IMR-90 (cell line): ENCODE measurements at regions not wholly inside any gene's neighbourhood (a gene's known extent, or its start where the extent isn't known, plus 50 kb on each side); places are given as distances from the start of the nearest gene placed in this dataset.

Experiments used
- ATAC-seq: fragments of 200-7000 bp; cut with Tn5 transposase; 2 replicates; pipeline ENCODE4 v1.9.1; 2020; ENCODE audit warnings: low read depth, mild to moderate bottlenecking, moderate library complexity
- BruUV-seq: library from RNA; stranded (reverse); fragments of 400-500 nt; replicated peaks from 2 replicates; lab custom pipeline; 2021; lab: Mats Ljungman, UMichigan
- CTCF ChIA-PET: fragments of 300-600 bp; formaldehyde crosslinking; extraction: SDS; loops from one replicate; lab custom pipeline; 2021; ENCODE audit warnings: antibody characterized with exemption; lab: Yijun Ruan, JAX
- POLR2A ChIA-PET: fragments of 300-600 bp; sonication (Branson Sonifier 250); formaldehyde crosslinking; loops from one replicate; lab custom pipeline; 2022; ENCODE audit warnings: antibody characterized with exemption; ENCODE audit not compliant: unreplicated experiment; lab: Charles Lee
- DNase-seq: peaks from one replicate; pipeline ENCODE4 v3.0.0; 2013
- H2AFZ ChIP-seq: replicated peaks from 2 replicates; pipeline ENCODE3; 2013; ENCODE audit warnings: low read length, mild to moderate bottlenecking; ENCODE audit not compliant: poor library complexity
- H2AK5ac ChIP-seq: 2 replicates; pipeline ENCODE4 v1.6.1; 2013; ENCODE audit warnings: low read depth, low read length, inconsistent platforms
- H2AK9ac ChIP-seq: replicated peaks from 2 replicates; pipeline ENCODE3; 2013; ENCODE audit warnings: mild to moderate bottlenecking, low read depth, low read length, moderate library complexity; ENCODE audit not compliant: poor library complexity
- H2BK120ac ChIP-seq: 2 replicates; pipeline ENCODE4 v1.6.1; 2013; ENCODE audit warnings: low read depth, low read length, inconsistent platforms
- H2BK15ac ChIP-seq: 3 replicates; pipeline ENCODE4 v1.6.1; 2013; ENCODE audit warnings: low read depth, low read length, inconsistent platforms
- H2BK20ac ChIP-seq: 2 replicates; pipeline ENCODE4 v1.6.1; 2013; ENCODE audit warnings: low read depth, mild to moderate bottlenecking, inconsistent platforms, low read length, moderate library complexity
- H2BK5ac ChIP-seq: 2 replicates; pipeline ENCODE4 v1.6.1; 2013; ENCODE audit warnings: mild to moderate bottlenecking, low read depth, low read length, inconsistent platforms; ENCODE audit not compliant: poor library complexity, severe bottlenecking
- H3K14ac ChIP-seq: replicated peaks from 2 replicates; pipeline ENCODE4 v1.6.1; 2013; ENCODE audit warnings: low read depth, low read length, inconsistent platforms
- H3K18ac ChIP-seq: 2 replicates; pipeline ENCODE4 v1.6.1; 2013; ENCODE audit warnings: low read depth, low read length, control low read depth
- H3K23ac ChIP-seq: 2 replicates; pipeline ENCODE4 v1.6.1; 2013; ENCODE audit warnings: low read depth, low read length, inconsistent platforms
- H3K27ac ChIP-seq: 2 replicates; pipeline ENCODE4 v1.5.1; 2013; ENCODE audit warnings: mild to moderate bottlenecking, control low read depth, low read length; ENCODE audit not compliant: insufficient read depth
- H3K27me3 ChIP-seq: 2 replicates; pipeline ENCODE4 v1.6.1; 2013; ENCODE audit warnings: low read length; ENCODE audit not compliant: control insufficient read depth, insufficient read depth
- H3K36me3 ChIP-seq: 2 replicates; pipeline ENCODE4 v1.6.1; 2013; ENCODE audit warnings: low read length, mixed read lengths; ENCODE audit not compliant: control insufficient read depth, insufficient read depth
- H3K4ac ChIP-seq: 2 replicates; pipeline ENCODE4 v1.6.1; 2013; ENCODE audit warnings: low read depth, low read length, inconsistent platforms
- H3K4me1 ChIP-seq: 2 replicates; pipeline ENCODE4 v1.6.1; 2013; ENCODE audit warnings: low read length, mixed read lengths; ENCODE audit not compliant: control insufficient read depth, insufficient read depth
- H3K4me2 ChIP-seq: 2 replicates; pipeline ENCODE4 v1.6.1; 2013; ENCODE audit warnings: low read depth, mild to moderate bottlenecking, control low read depth, low read length, moderate library complexity
- H3K4me3 ChIP-seq: 2 replicates; pipeline ENCODE4 v1.5.1; 2013; ENCODE audit warnings: low read depth, mild to moderate bottlenecking, control low read depth, low read length, moderate library complexity; ENCODE audit not compliant: insufficient read depth
- H3K56ac ChIP-seq: 2 replicates; pipeline ENCODE4 v1.6.1; 2013; ENCODE audit warnings: low read length, inconsistent platforms; ENCODE audit not compliant: insufficient read depth; ENCODE audit errors: extremely low read depth
- H3K79me1 ChIP-seq, 2 experiments: 2 replicates each; pipeline ENCODE4 v1.6.1; 2013; ENCODE audit warnings: low read length in 2 of 2, inconsistent platforms in 1 of 2, low read depth in 1 of 2
- H3K9ac ChIP-seq: 2 replicates; pipeline ENCODE4 v1.6.1; 2013; ENCODE audit warnings: low read depth, low read length, control low read depth
- H3K9me1 ChIP-seq: 2 replicates; pipeline ENCODE4 v1.6.1; 2013; ENCODE audit warnings: low read length, inconsistent platforms; ENCODE audit not compliant: insufficient read depth
- H3K9me3 ChIP-seq: 2 replicates; pipeline ENCODE4 v1.6.1; 2013; ENCODE audit warnings: low read length; ENCODE audit not compliant: control insufficient read depth, insufficient read depth
- H4K20me1 ChIP-seq: 2 replicates; pipeline ENCODE4 v1.6.1; 2013; ENCODE audit warnings: low read length, inconsistent platforms; ENCODE audit not compliant: insufficient read depth
- H4K5ac ChIP-seq: 2 replicates; pipeline ENCODE4 v1.6.1; 2013; ENCODE audit warnings: mild to moderate bottlenecking, low read depth, low read length, control low read depth
- H4K8ac ChIP-seq, 2 experiments: 2 replicates each; pipeline ENCODE4 v1.6.1; 2013; ENCODE audit warnings: low read depth in 2 of 2, low read length in 2 of 2, control low read depth in 1 of 2, inconsistent platforms in 1 of 2
- H4K91ac ChIP-seq: 2 replicates; pipeline ENCODE4 v1.6.1; 2013; ENCODE audit warnings: low read depth, low read length, inconsistent platforms; ENCODE audit not compliant: insufficient read depth
- MAZ ChIP-seq: IDR thresholded peaks from 2 replicates; pipeline ENCODE4 v1.6.1; 2012; ENCODE audit warnings: low read depth, mild to moderate bottlenecking, low read length, improper control_type of control experiment, moderate library complexity, borderline replicate concordance
- WGBS, 2 experiments: methylation state at CpG; one replicate each; pipeline versions ENCODE4 v1.1.5 to v1.1.7; 2013; ENCODE audit warnings: missing lambda C conversion rate in 2 of 2; ENCODE audit not compliant: insufficient read length in 1 of 2; ENCODE audit errors: extremely low coverage in 2 of 2; 5-methylcytosine and 5-hydroxymethylcytosine counted together
- dilution Hi-C: fragments of 300-500 bp; cut with HindIII; formaldehyde crosslinking; loops from one replicate; pipeline ENCODE4 v1.14.3; 2018; ENCODE audit warnings: low sequenced_read_pairs; ENCODE audit not compliant: unreplicated experiment
- in situ Hi-C: fragments of 300-500 bp; cut with MboI; formaldehyde crosslinking; loops from 3 replicates; pipeline ENCODE4 v1.14.3; 2019; ENCODE audit warnings: low sequenced_read_pairs, inconsistent platforms, mixed read lengths
- intact Hi-C: fragments of 100-400 bp; cut with micrococcal nuclease; formaldehyde crosslinking; loops from 2 replicates; pipeline ENCODE4 v1.10.0; 2022

DNA sequence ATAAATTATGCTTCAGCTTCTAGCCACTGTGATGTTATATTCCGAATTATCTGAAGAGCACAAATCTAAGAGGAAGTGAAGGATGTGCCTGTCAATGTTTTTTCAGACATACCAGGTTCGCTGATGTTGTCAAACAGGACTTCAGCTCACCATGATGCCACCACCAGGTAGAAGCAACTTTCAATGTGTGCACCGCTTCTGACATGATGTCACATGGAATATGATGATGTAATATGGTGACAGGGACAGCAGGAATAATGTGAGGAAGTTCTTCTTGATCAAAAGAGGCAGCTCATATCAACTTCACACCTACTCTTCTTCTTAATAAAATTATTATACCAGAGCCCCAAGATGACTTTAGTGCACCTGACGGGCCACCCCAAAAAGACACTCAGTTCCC is 893.2 kb downstream of the BCL11A start:
- Histone ChIP-seq H3K27ac (no peak overlapping the region), H3K14ac (no peak overlapping the region), H2AK5ac (no peak overlapping the region), H2AK9ac (no peak overlapping the region), H2BK20ac (no peak overlapping the region), H3K18ac (no peak overlapping the region), H4K20me1 (no peaks in the 10 kb centered on the region), H3K9ac (no peak overlapping the region), H3K4ac (no peak overlapping the region), H3K4me2 (no peak overlapping the region), H4K8ac (no peak overlapping the region), H3K4me3 (no peak overlapping the region), H3K27me3 (no peaks in the 10 kb centered on the region), H3K79me1 (no peaks in the 10 kb centered on the region), H3K9me1 (no peaks in the 10 kb centered on the region), H4K5ac (no peak overlapping the region), H3K23ac (no peak overlapping the region), H2AFZ (no peak overlapping the region), H2BK5ac (no peak overlapping the region), H2BK15ac (no peak overlapping the region), H2BK120ac (no peak overlapping the region), H3K56ac (no peak overlapping the region), H3K4me1 (no peaks in the 10 kb centered on the region), H3K9me3 (peaks cover 10% of the 10 kb centered on the region), H4K91ac (no peak overlapping the region), H3K36me3 (no peaks in the 10 kb centered on the region)
- intact Hi-C loops (no loop called here), in situ Hi-C loops (no loop called here), dilution Hi-C loops (no loop called here)
- DNase-seq (no peak), ATAC-seq (no peak)
- no peak for TF ChIP-seq MAZ
- CTCF ChIA-PET: interaction anchor here (0.8 kb wide), 1 partner anchor 873 kb away, joined by 3 read pairs; no protein-coding TSS in a partner anchor
- BruUV-seq: no TSS peak
- no CpG with 5 or more reads among the region's 4 CpGs for WGBS, 2 experiments
- POLR2A ChIA-PET: no interaction called here
